RWPE1 (cell line): ENCODE measurements at regions not wholly inside any gene's neighbourhood (a gene's known extent, or its start where the extent isn't known, plus 50 kb on each side); places are given as distances from the start of the nearest gene placed in this dataset.

ENCODE experiments used
- CTCF ChIA-PET: fragments of 350-600 bp; sonication (Branson Sonifier 250); formaldehyde crosslinking; extraction: SDS; loops from one replicate; lab custom pipeline; 2021; lab: Yijun Ruan, JAX
- POLR2A ChIA-PET: fragments of 400-600 bp; formaldehyde crosslinking; extraction: SDS; loops from one replicate; lab custom pipeline; 2020; ENCODE audit warnings: antibody characterized with exemption; ENCODE audit not compliant: low non-redundant PET; lab: Yijun Ruan, JAX
- DNase-seq: peaks from one replicate; pipeline ENCODE4 v3.0.0; 2012; ENCODE audit warnings: low spot score
- H3K27ac ChIP-seq: fragments of 450-650 bp; 2 replicates; pipeline ENCODE4 v1.5.1; 2017
- CTCF ChIP-seq: fragments of 450-650 bp; conservative IDR thresholded peaks from 2 replicates; pipeline ENCODE4 v1.5.1; 2017; ENCODE audit warnings: low read depth, mild to moderate bottlenecking

- POLR2A ChIA-PET: no interaction called here
- no peak overlapping the region for H3K27ac ChIP-seq
- CTCF ChIA-PET: no interaction called here
- DNase-seq: no peak
- no peak for TF ChIP-seq CTCF
Observed at GRCh38 chr7:49371771-49372170, 401.7 kb upstream of the VWC2 start.

- ChIA-PET CTCF (interaction anchor here (0.6 to 0.7 kb wide), 2 partner anchors 27 to 1060 kb away, joined by 3 read pairs; no protein-coding TSS in a partner anchor), POLR2A (no interaction called here)
- TF ChIP-seq CTCF: no peak
Observed at GRCh38 chr7:49376817-49377375, 396.5 kb upstream of the VWC2 start.

GRCh38 chr7:49386792-49387191 is 386.6 kb upstream of the VWC2 start:
- ChIA-PET POLR2A (no interaction called here), CTCF (no interaction called here)
- DNase-seq: no peak
- no peak for TF ChIP-seq CTCF
- H3K27ac ChIP-seq: no peak overlapping the region

More at GRCh38 chr7:49376817-49377375, 396.5 kb upstream of the VWC2 start:
- H3K27ac ChIP-seq: no peak overlapping the region
- DNase-seq: no peak

- no peak for DNase-seq
- POLR2A ChIA-PET: no interaction called here
- H3K27ac ChIP-seq: no peak overlapping the region
- no peak for TF ChIP-seq CTCF
- CTCF ChIA-PET: interaction anchor here (0.6 to 0.9 kb wide), 2 partner anchors 125 to 138 kb away, joined by 3 read pairs; no protein-coding TSS in a partner anchor
Observed at GRCh38 chr7:49389871-49390479, 383.5 kb upstream of the VWC2 start.

GRCh38 chr7:49396229-49396628 is 377.2 kb upstream of the VWC2 start:
- ChIA-PET POLR2A (no interaction called here), CTCF (no interaction called here)
- no peak overlapping the region for H3K27ac ChIP-seq
- DNase-seq: peak; percentile 50
- TF ChIP-seq CTCF: no peak

GRCh38 chr7:49397750-49398149 is 375.7 kb upstream of the VWC2 start:
- peak overlapping the region; percentile 89; the same call in 1 of the 2 replicates for H3K27ac ChIP-seq
- ChIA-PET POLR2A (no interaction called here), CTCF (no interaction called here)
- TF ChIP-seq CTCF: no peak
- no peak for DNase-seq
